H54 (cell line): ENCODE measurements at regions not wholly inside any gene's neighbourhood (a gene's known extent, or its start where the extent isn't known, plus 50 kb on each side); places are given as distances from the start of the nearest gene placed in this dataset.
"Not testable (repeated sequence)": the region's sequence is repeated elsewhere in the genome, so short reads cannot be mapped to it uniquely, and the experiment has no call there.

Experiments
- DNase-seq: peaks from one replicate; pipeline ENCODE4 v3.0.0; 2011; ENCODE audit warnings: low spot score, mixed read lengths; ENCODE audit not compliant: insufficient read length
- FAIRE-seq: peaks from 3 replicates; lab custom pipeline; 2011; peaks lifted over from hg19 to GRCh38; lab: Jason Lieb, UNC
- POLR2A ChIP-seq: IDR thresholded peaks from 2 replicates; pipeline ENCODE4 v1.6.1; 2011; ENCODE audit warnings: low read depth, mild to moderate bottlenecking, low read length

- FAIRE-seq, result no peak
Measured at GRCh38 chr3:150335631-150336030, 72.5 kb upstream of the TSC22D2 start.

GRCh38 chr3:150334974-150335373 lies 73.1 kb upstream of the TSC22D2 start:
- FAIRE-seq (peak; percentile 73), DNase-seq (no peak)
- TF ChIP-seq POLR2A, result no peak

More at GRCh38 chr3:150335631-150336030, 72.5 kb upstream of the TSC22D2 start:
- no peak for DNase-seq
- TF ChIP-seq POLR2A, result no peak

- DNase-seq (no peak), FAIRE-seq (peak; percentile 53)
Measured at GRCh38 chr3:150333477-150333876, 74.6 kb upstream of the TSC22D2 start.

GRCh38 chr3:150331978-150332568 lies 76.0 kb upstream of the TSC22D2 start:
- no peak for TF ChIP-seq POLR2A
- DNase-seq (no peak), FAIRE-seq (no peak)

More at GRCh38 chr3:150333477-150333876, 74.6 kb upstream of the TSC22D2 start:
- TF ChIP-seq POLR2A, result no peak

- peak; percentile 73 for FAIRE-seq
- no peak for DNase-seq
- TF ChIP-seq POLR2A, result no peak
Measured at GRCh38 chr3:150330872-150331271, 77.2 kb upstream of the TSC22D2 start.

GRCh38 chr3:150330174-150330573 lies 77.9 kb upstream of the TSC22D2 start:
- DNase-seq (no peak), FAIRE-seq (no peak)
- no peak for TF ChIP-seq POLR2A

GRCh38 chr3:150329408-150329807 lies 78.7 kb upstream of the TSC22D2 start:
- no peak for TF ChIP-seq POLR2A
- no peak for DNase-seq
- no peak for FAIRE-seq

GRCh38 chr3:150328654-150329040 lies 79.5 kb upstream of the TSC22D2 start:
- FAIRE-seq (no peak), DNase-seq (no peak)
- TF ChIP-seq POLR2A, result no peak

GRCh38 chr3:150327678-150328653 lies 80.1 kb upstream of the TSC22D2 start:
- TF ChIP-seq POLR2A, result no peak
- no peak for DNase-seq
- no peak for FAIRE-seq

GRCh38 chr3:150324788-150325187 lies 83.3 kb upstream of the TSC22D2 start:
- FAIRE-seq, result no peak
- DNase-seq, result no peak
- TF ChIP-seq POLR2A, result no peak

- FAIRE-seq (no peak), DNase-seq (no peak)
- TF ChIP-seq POLR2A, result no peak
Measured at GRCh38 chr3:150324245-150324644, 83.9 kb upstream of the TSC22D2 start.

GRCh38 chr3:150323770-150324169 lies 84.3 kb upstream of the TSC22D2 start:
- FAIRE-seq, result peak; percentile 23
- no peak for DNase-seq
- no peak for TF ChIP-seq POLR2A

- DNase-seq, FAIRE-seq: not testable (repeated sequence)
Measured at GRCh38 chr3:150323091-150323490, 85.0 kb upstream of the TSC22D2 start.

GRCh38 chr3:150320971-150321370 lies 87.1 kb upstream of the TSC22D2 start:
- DNase-seq, result not testable (repeated sequence)
- peak; percentile 6 for FAIRE-seq
